Stimulated activated CD4-positive, alpha-beta T cell treated with anti-CD3 and anti-CD28 coated beads, TNF-alpha, amount 100 ng/mL, for 48 hours (primary cell): ENCODE measurements at regions not wholly inside any gene's neighbourhood (a gene's known extent, or its start where the extent isn't known, plus 50 kb on each side); places are given as distances from the start of the nearest gene placed in this dataset.

Experiments
- DNase-seq, 3 donors: peaks; one replicate each; pipeline ENCODE4 v3.0.0-alpha.2; 2020; ENCODE audit warnings: low read depth in 3 of 3

DNA sequence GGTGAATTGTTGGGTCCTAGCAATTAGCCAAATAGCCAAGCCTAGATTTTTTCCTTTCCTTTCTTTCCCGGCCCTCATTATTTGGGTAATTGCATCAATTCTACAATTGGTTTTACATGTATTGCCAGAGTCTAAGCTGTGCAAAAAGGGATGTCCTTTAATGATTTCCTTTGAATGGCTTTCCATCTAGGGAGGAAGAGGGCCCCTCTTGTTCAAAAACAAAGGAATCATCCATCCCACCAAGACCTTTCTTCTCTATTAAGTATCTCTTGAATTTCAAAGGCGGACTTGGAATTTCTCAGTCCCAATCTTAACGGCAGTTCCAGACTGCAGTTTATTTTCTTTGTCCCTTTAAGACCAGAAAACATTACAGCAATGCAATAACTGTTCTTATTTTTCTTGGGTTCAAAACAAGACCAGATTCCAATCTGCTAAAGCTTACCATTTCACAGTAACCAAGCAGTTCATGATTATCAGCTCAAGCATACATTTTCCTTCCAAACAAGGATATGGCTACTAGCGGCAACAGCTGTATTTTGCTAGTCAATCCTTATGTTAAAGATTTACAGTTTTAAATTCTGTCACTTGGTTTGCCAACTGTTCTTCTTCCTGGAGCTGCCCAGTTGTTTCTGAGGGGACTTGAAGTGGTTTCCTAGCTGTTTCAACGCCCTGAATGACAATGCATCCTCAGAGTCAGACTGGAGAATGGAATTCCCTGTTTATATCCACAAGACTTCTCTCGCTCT lies 91.4 kb upstream of the LRIG1 start:
- no peak for DNase-seq

DNA sequence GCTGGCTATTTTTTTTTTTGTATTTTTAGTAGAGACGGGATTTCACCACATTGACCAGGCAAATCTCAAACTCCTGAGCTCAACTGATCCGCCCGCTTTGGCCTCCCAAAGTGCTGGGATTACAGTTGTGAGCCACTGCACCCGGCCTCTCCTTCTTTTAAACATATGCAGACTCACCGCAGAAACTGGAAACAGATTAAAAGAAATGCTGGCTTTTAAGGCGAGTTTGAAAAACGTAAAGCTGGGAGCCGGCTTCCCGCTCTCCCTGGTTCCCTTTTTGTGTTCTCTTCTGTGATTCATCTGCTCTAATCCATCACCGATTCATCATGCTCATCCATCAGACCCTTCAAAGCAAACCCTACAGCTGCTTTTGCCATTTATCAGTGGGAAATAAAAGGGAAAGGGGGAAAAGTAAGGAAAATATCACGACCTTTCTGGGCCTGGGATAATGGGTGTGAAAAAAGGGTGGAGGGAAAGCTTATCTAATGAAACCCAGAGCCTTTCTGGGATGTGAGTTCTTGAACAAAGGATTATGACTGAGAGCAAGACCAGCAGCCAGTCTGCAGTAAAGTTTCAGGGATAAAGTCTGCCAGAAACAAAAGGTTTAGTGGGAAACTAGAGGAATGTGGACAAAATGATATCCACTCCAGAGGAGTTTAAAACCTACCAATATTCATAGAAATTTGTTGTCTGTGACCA lies 92.3 kb upstream of the LRIG1 start:
- DNase-seq = no peak

DNA sequence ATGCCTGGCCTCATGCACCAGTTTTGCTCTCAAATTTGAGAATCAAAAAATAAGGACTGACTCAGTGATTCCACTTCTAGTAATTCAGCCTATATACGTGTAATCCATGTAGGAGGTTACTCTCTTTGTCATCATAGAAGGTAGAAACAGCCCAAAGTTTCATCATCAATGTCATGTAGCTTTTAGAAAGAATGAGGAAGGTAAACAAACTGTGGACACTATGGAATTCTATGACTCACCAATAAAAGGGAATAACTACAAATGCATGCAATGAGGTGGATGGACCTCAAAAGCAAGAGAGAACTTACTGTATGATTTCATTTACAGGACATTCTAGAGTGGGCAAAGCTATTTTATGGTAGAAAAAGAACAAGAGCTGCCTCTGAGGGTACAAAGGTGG lies 93.2 kb upstream of the LRIG1 start:
- DNase-seq = no peak

DNA sequence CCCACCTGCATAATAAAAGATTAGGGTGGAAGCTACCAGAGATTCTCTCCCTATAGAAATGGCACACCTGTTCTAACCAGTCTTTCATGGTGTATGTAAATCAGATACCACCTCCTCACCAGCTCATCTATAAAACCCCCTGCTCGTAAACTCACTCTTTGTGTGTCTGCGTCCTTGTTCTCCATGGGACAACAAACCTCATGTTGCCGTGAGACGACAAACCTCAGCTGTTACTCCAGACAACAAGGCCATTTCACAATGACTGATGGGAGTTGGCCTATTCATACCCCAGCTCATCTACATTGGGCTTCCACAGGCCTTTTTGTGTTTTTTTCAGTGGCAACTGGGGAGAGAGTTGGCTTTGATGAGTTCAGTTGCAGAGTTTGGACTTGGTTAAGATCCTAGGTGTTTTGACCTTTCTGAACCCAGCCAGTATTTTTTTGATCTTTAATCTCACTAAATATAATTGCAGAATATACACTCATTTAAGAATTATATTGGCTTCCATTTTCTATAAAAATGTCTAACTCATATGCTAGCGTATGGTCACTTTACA lies 96.6 kb upstream of the LRIG1 start:
- no peak for DNase-seq

DNA sequence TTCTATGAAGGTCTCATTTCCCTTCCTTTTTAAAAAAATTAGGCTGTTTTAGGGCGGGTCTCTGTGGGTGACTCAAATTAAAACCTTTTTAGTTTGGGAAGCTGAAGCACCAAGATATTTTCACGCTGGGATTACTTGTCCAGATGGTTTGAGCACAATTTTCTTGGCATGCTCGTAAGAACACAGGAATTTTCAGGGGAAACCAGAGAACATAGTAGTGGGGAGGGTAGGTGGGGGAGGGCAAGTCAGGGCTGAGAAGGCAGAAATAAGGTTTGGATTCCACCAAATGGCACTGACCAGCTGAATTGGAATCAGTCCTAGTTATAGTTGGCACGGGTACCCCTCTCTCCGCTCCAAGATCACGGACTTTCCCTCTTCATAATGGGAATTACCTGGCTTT lies 97.3 kb upstream of the LRIG1 start:
- no peak for DNase-seq

DNA sequence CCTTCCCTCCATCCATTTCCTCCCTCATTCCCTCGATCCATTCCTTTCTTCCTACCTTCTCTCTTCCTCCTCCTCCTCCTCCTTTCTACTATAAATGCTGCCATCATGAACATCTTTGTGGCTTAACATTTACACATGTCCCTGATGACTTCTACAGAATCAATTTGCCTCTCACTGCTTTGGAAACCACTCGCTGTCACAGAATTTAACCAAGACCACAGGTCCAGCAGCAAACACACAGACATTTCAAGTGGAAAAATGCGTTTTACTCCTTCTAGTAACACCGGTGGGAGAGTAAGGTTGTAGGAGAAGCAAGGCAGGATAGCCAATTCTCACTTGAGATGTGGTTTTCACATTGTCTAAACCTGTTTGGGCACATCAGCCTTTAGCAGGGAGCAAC lies 101.4 kb upstream of the LRIG1 start:
- no peak for DNase-seq

DNA sequence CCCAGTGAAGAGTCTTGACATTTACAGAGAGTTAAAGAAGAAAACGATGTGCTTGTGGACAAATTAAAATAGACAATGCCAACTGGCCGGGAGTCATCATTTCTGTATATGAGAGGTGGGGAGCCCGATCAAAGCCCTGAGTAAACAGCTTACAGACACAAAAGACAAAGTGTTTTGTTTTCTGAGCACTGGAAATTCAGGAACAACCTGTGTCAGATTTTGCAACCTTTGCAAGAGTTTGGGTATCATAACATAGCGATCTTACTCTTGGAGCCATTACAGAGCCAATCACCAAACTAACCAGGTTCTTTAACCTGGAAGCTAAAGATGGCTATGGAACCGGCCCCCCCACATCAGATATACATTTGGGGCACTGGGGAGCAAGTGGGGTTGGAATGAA lies 101.9 kb upstream of the LRIG1 start:
- no peak for DNase-seq

DNA sequence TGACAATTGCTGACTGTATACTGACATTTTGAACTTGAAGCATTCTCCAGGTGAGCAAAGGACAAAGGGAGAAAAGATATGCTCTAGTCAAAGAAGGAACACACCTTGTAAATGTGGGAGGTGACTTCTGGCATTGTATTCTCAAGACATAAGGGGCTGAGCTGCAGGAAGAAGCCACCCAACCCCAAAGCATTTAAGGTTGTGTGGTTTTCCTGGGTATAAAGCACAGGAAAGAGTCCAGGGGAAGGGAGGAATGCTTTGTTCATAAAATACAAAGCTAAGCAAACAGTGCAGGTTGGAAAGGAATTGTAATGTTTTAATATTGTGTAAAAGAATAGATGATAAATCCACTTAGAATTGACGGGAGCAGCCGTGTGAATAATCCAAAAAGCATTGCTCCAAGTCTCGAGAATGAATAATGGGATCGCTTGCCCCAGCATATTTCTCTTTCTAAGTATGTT lies 102.4 kb upstream of the LRIG1 start:
- no peak for DNase-seq

DNA sequence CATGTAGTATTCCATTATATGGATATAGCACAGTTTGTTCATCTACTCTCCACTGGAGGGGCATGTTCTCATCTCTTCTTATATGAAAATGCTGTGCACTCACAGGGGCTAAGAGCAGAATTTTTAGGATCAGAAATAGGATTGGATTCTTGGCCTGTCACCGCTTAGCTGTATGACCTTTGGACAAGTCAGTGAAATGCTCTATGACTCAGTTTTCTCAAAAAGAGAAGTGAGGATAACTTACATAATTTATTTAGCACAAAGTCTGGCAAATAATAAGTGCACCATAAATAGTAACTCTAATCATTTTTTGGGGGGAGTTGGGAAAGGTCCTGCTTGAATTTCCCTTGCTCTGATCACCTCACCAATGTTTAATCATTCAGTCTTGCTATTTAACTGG lies 103.7 kb upstream of the LRIG1 start:
- no peak for DNase-seq

DNA sequence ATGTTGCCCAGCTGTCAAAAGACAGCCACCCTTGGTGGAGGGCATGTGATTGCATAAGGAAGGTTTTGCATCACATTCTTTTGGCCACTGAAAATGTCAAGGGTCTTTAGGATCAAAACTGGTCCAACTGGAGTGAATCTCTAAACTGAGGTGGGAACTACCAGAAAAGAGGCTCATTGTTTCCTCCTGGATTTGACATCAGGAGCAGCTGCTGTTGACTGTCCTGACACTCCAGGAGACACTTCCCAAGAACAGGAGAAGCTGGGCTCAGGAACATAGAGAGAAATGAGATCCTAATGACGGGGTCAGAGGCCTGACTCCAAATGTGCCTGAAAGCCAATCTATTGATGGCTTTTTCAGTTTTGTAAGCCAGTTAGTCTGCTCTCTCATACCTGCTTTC lies 105.3 kb upstream of the LRIG1 start:
- DNase-seq = no peak

DNA sequence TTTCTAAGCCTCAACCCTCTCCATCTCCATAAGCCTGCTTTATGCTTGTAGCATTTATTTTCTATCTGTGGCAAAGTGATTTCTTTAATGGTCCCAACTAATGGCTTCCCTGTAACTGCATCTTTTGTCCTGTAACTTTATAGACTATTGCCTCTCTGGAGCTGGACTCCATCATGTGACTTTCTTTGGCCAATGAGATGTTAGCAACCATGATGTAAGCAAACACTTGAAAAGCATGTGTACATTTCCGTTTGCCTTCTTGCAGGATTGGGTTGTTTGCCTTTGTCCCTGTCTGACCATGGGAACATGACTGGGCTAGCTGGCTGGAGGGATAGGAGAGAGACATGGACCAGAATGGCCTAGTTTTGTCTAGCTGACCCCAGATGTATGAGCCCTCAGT lies 106.0 kb upstream of the LRIG1 start:
- no peak for DNase-seq

DNA sequence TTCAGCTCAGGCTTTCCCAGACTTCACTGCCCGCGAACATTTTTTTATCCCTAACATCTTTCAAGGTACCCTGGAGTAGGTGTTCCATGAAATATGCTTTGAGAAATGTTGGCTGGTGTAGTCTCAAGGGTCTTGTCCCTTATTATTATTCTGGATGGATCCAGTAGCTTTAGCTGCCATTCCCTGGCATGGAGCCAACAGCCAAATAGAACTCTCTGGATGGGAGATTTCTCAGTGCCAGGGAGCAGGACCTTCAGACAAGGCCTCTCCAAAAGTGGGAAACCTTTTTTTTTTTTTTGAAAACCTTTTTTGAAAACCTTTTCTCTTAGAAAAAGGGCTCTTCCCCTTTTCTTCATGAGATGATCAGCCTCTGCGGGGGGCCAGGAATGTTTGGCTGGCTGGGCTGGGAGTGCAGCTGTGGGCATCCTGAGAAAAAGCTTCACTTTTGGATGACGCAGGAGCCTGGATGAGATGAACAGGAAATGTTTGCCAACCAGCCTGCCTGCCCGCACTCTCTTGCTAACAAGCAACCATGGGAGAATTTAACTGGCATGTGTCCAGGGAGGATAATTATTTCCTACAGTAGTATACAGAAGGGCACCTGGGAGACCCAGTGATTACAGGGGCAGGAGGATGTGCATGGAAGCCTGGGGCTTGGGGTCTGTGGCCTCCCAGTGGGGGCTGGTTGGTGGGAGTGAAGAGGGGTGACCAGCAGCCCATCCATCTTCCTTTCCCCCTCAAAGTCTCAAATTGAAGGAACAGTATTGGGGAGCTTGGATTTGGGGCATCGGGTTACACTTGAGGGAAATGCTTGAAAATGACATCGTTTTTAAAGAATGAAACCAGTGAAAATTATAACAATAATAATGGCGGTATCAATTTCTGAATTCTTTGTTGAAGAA lies 109.1 kb upstream of the LRIG1 start:
- no peak for DNase-seq

DNA sequence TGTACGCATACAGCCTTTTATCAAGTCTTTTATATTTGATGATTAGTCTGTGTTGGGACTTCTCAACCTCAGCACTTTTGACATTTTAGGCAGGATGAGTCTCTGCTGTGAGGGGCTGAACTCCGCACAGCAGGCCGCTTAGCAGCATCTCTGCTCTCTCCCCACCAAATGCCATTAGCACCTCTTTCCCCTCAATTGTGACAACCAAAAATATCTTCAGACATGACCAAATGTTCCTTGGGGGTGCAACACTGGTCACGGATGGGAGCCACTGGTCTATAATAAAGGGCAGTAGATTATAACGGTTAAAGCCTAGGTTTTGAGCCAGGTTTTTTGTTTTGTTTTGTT lies 109.7 kb upstream of the LRIG1 start:
- no peak for DNase-seq

DNA sequence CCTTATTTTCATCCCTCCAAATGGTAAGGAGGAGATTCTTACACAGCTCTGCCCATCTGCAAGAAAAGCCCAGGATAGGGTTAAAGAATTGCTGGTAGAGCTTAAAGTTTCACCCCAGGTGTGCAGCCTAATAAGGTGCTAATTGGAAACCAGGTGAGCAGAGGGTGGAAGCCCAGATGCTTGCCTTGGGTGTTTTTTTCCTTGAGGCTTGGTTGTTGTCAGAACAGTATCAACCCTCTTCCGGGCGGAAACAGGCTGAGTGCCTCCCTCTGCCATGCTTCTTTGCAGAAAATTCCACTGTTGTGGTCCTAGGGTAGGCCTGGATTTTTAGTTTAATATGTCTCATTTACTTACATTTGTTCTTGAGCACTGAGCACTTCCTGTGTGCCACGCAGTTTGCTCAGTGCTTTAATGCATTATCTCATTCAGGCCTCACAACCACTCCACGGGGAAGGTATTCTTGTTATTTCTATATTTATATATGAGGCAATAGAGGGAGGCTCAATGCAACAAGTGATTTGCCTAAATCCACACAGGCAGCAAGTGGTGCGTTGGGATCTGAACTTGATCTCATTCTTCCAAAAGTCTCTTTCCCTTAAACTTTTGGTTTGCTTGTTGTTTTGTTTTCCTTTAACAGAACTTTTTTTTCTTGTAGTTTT lies 115.0 kb upstream of the LRIG1 start:
- no peak for DNase-seq

DNA sequence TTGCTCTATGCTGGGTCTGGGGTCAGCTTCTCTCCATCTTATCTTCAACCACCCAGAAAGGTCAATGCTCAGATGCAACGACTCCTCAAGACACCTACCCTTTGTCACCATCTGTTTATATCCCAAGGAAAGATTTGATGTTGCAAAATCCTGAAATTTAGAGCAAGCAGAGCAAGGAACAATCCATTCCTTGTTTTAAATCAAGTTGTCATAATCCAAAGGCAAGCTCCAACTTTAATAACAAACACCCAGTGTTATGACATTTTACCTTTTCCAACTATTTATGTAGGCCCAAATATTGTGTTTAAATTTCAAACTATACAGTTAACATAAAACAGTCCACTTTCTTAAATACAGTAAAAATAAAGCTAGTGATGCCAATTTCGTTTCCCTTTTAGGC lies 116.5 kb upstream of the LRIG1 start:
- DNase-seq = no peak

DNA sequence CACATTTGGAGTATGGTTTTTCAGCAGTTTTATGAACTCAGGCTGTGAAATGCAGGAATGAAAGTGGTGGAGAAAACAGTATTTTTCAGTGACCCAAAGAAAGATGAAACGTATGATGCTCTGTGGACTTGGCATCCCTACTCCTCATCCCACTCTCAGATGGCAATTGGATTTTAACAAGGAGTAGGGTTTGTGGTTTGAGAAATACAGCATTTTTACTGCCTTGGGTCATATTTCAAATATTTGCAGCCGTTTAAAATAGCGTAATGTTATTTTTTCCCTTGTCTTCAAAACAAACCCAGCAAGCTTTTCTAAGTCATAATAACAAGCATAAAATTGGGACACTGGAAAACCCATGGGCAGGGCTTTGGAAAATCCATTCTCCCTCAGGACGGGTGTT lies 117.2 kb upstream of the LRIG1 start:
- no peak for DNase-seq

DNA sequence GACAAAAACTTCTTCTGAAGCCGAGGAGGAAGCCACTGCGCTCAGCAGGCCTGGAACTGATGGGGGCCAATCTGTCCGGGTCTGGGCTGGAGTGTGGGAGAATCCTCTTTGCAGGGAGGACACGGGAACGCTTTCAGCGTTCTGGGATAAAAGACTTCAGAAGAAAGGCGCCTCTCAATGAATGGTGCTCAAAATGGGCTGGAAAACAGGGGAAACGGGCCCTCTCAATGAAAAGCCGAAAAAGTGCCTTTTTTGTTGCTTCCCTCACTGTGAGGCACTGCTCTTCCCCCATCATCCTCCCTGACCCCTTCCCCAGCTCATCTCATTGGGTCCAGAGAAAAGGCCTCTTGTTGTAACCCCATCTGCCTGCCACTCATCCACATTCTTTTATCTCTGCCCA lies 119.5 kb upstream of the LRIG1 start:
- DNase-seq = no peak

DNA sequence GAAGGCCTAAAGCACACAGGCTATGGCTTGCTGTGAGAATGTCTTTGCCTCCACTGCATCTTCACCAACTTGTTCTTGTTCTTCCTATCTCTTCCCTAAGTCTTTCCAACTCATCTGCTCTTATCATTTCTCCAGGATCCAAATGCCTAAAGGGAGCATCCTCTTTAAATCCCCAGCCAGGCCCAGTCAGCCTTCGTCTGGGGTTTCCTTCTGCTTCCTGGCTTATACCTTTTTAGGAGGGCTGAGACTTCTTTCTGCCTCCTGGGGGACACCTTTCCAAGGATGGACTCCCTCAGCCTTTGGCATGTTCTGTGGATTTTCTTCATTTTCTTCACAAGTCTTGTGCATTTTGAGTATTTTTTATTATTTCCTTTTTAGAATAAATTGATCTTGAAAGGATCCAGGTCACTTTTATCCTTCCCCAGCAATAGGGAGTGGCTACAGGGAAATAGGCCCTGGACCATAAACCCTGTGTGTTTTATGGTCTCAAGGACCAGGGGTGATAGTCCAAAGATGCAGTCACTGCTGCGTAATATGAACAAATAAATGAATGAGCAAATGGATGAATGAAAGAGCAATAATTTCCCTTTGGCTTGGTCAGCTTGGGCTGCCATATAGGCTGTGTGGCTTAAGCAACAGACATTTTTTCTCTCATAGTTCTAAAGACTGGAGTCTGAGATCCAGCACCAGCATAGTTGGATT lies 122.1 kb upstream of the LRIG1 start:
- no peak for DNase-seq

DNA sequence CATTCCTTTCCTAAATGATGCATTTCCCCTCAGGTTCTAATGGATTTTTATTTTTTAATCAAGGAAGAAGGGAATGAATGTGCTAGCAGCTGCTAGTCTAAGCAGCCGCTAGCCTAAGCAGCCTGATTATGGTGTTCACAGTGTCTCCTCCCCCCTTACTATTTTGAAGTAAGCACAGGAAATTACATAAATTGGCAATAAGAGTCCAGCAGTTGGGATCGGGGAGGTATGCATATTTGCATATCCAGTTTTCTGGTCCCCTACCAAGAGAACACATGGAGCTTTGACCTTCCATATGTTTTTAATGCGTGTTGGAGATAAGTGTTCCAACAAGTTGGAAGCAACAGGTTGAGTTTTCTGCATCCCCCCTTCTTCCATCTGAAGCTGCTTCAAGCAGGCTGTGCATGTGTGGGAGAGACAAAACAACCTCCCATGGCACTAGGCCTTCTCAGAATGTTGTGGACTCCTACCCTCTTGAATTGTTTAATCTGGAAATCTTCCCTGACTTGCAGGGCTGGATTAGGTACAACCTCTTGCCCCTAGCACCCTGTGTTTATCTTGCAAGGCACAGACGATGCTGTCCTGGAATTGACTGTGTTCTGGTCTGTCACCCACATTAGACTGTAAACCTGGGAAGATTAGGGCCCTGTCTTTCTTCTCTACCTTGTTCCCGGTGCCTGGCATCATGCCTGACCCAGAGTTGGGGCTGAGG lies 124.8 kb upstream of the LRIG1 start:
- no peak for DNase-seq

DNA sequence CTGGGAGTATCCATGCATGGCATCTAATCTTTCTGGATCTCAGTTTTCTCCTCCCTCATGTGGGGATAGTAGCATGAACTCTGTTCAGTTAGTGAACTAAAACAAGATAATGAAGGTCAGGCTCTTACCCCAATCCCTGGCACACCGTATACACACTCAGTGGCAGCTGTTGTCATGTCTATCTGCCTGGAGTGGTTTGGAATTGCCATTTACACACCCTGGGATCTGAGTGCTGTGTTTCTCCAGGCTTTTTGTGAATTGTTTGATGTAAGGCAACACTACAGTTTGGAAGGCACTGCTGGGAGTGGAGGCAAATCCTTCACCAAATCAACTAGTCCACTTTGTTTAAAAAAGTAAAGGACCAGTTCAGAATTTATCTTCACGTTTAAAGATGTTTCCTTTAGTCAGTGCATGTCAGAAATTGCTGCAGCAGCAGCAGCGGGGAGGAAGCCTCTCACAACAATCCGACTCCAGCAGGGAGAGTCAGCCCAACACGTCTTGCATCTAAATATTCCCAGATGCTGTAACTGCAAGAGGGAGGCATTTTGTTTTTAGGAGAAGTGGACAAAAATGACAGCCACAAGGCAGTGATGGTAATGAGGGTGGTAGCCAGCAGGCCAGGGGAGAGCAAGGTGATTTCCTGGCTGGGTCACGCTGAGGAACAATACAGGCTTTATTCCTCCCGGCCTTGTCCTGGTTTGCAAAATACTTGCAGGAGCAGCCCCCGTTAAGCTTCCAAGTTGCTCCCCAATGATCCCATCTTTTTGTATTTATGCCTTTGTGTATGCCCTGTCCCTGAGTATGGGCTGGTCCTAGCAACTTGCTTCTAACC lies 128.5 kb upstream of the LRIG1 start:
- DNase-seq = no peak
